ENCODE measurements at regions not wholly inside any gene's neighbourhood (a gene's known extent, or its start where the extent isn't known, plus 50 kb on each side); places are given as distances from the start of the nearest gene placed in this dataset.

DNA sequence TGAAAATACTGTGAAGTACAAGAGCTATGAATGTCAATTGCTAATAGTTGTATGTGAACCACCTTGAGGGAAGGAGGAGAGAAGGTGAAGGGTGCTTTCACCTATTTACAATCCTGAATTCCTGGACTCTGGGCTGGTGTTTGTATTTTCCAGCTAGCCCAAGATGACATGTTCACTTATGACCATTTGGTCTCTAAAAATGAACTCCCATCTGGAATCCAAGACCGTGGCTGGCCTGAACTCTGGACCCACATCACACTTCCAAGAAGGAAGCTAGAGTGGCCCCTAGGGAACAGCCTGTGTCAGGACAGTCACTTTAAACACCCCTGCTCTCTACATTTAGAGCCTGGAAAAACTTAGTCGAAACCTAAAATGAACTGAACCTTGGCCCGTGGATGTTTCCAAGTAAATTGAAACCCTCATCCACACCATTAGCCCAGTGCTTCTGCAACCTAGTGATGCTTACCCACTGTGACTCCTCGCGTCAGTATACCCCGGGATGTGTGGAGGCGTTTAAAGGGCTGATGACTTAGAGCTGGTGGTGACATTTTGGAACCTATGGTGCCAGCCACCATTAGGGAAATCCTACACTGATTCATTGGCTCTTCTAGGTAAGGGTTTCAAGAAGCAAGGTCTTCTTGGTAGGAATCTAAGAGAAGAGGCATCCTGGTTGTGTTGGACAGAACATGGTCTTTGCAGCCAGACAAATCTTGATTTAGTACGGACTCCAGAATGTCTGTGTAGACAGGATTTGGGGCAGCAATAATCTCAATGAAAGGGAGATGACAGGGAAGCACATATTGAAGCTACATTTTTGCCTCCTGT lies 171.5 kb upstream of the IRF2BP2 start (continued):
- no peak for TF ChIP-seq HNF1A (IDR thresholded peaks at IDR 0.05; ENCODE audit: low read depth)
- no peak for TF ChIP-seq HNF1A (CRISPR knock-in tag; IDR thresholded peaks at IDR 0.05; ENCODE audit: borderline replicate concordance)
- no peak for TF ChIP-seq PLSCR1 (CRISPR knock-in tag; IDR thresholded peaks at IDR 0.05; ENCODE audit: borderline replicate concordance)
- 0 out of 2 replicates have a peak, but pooled peaks have one; percentile 36 for TF ChIP-seq HOMEZ (CRISPR knock-in tag; IDR thresholded peaks at IDR 0.05; ENCODE audit: low read depth)
- TF ChIP-seq, protein P1, sequence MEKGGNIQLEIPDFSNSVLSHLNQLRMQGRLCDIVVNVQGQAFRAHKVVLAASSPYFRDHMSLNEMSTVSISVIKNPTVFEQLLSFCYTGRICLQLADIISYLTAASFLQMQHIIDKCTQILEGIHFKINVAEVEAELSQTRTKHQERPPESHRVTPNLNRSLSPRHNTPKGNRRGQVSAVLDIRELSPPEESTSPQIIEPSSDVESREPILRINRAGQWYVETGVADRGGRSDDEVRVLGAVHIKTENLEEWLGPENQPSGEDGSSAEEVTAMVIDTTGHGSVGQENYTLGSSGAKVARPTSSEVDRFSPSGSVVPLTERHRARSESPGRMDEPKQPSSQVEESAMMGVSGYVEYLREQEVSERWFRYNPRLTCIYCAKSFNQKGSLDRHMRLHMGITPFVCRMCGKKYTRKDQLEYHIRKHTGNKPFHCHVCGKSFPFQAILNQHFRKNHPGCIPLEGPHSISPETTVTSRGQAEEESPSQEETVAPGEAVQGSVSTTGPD (CRISPR knock-in tag; IDR thresholded peaks at IDR 0.05) = no peak
- TF ChIP-seq ZNF549 (CRISPR knock-in tag; IDR thresholded peaks at IDR 0.05) = no peak
- TF ChIP-seq ZNF124 (CRISPR knock-in tag; IDR thresholded peaks at IDR 0.05) = no peak
- no peak for TF ChIP-seq POLR2AphosphoS5 (IDR thresholded peaks at IDR 0.05; ENCODE audit: low read depth, low read length)
- TF ChIP-seq ZFP36 (IDR thresholded peaks at IDR 0.05; ENCODE audit: borderline replicate concordance, low read depth, low read length, partially characterized antibody) = no peak
- TF ChIP-seq MTA3 (CRISPR knock-in tag; IDR thresholded peaks at IDR 0.05) = no peak
- no peak for TF ChIP-seq HMG20B (CRISPR knock-in tag; conservative IDR thresholded peaks at IDR 0.05)
- peak; percentile 50; the same call in 1 of the 2 replicates for TF ChIP-seq SMC3 (IDR thresholded peaks at IDR 0.05; ENCODE audit: low read length)
- no peak for TF ChIP-seq SYNCRIP (IDR thresholded peaks at IDR 0.05; ENCODE audit: insufficient read depth, low read depth, low read length)
